ENCODE measurements at regions not wholly inside any gene's neighbourhood (a gene's known extent, or its start where the extent isn't known, plus 50 kb on each side); places are given as distances from the start of the nearest gene placed in this dataset.

DNA sequence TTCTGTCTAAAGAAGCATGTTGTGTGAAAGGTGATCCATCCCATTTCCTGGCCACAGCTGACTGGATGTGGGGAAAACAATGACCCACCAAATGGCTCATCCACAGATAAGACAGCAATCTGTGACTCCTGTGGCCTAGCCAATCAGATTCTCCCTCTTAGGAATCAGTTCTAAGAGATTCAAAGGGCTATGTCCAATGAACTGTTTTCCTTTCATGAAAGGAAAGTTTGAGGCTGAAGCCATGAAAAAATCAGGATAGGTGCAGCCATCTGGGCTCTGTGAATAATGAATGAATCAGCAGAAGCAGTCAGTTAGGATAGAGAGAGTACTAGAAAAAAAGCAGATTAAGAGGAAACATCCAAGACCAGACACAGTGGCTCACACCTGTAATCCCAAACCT, 164.7 kb downstream of the NRIP1 start:
- H3K4me1 Mint-ChIP-seq (ENCODE audit: low read depth, unreplicated experiment): no peaks in the 10 kb centered on the region
- H3K27ac Mint-ChIP-seq (ENCODE audit: unreplicated experiment): no peak overlapping the region
- no peaks in the 10 kb centered on the region for H3K36me3 Mint-ChIP-seq (ENCODE audit: insufficient read depth, unreplicated experiment)
- Histone ChIP-seq H3K36me3 (ENCODE audit: control insufficient read depth, insufficient read depth, low read length) (no peaks in the 10 kb centered on the region), H3K4me1 (peaks cover 4% of the 10 kb centered on the region; the same call in 1 of the 2 replicates), H3K9me3 (no peaks in the 10 kb centered on the region), H3K27me3 (replicated peaks; ENCODE audit: control insufficient read depth, insufficient read depth, low read length) (no peaks in the 10 kb centered on the region), H3K4me3 (ENCODE audit: low read depth, low read length) (no peak overlapping the region)
- BruUV-seq (replicated peaks): no TSS peak
- H3K4me3 Mint-ChIP-seq (ENCODE audit: unreplicated experiment): no peak overlapping the region
- no peaks in the 10 kb centered on the region for H3K27me3 Mint-ChIP-seq (ENCODE audit: insufficient read depth, unreplicated experiment)
- TF ChIP-seq, protein P1, sequence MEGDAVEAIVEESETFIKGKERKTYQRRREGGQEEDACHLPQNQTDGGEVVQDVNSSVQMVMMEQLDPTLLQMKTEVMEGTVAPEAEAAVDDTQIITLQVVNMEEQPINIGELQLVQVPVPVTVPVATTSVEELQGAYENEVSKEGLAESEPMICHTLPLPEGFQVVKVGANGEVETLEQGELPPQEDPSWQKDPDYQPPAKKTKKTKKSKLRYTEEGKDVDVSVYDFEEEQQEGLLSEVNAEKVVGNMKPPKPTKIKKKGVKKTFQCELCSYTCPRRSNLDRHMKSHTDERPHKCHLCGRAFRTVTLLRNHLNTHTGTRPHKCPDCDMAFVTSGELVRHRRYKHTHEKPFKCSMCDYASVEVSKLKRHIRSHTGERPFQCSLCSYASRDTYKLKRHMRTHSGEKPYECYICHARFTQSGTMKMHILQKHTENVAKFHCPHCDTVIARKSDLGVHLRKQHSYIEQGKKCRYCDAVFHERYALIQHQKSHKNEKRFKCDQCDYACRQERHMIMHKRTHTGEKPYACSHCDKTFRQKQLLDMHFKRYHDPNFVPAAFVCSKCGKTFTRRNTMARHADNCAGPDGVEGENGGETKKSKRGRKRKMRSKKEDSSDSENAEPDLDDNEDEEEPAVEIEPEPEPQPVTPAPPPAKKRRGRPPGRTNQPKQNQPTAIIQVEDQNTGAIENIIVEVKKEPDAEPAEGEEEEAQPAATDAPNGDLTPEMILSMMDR (IDR thresholded peaks at IDR 0.05; ENCODE audit: insufficient read depth in 1 of 2, low read depth in 1 of 2, low read length in 1 of 2, severe bottlenecking in 1 of 2, unreplicated experiment in 1 of 2): no peak
- H3K9me3 Mint-ChIP-seq (ENCODE audit: unreplicated experiment): peaks cover 8% of the 10 kb centered on the region
- intact Hi-C loops (cut with micrococcal nuclease; ENCODE audit: unreplicated experiment): no loop called here
- POLR2A ChIA-PET: no interaction called here
- CTCF ChIA-PET: no interaction called here
- no peak for DNase-seq

DNA sequence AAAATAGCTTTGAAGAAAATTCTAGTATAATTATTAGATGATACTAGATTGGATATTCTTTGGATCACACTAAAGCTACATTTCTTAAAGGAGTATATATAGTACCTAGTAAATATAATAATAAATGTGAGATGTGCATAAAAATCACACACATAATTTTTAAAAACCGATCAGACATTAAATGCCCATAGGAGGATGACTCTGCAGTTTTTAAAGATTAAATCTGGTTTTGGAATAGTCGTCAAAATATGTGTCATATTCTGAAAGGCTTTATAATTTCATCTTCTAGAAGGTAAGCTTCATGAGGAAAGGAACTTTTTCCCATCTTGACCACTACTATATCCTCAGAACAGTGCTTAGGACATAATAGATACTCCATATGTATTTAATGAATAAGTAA, 169.0 kb downstream of the NRIP1 start:
- no peaks in the 10 kb centered on the region for H3K27me3 Mint-ChIP-seq (ENCODE audit: insufficient read depth, unreplicated experiment)
- H3K27ac Mint-ChIP-seq (ENCODE audit: unreplicated experiment): no peak overlapping the region
- BruUV-seq (replicated peaks): no TSS peak
- H3K4me3 ChIP-seq (ENCODE audit: low read depth, low read length): no peak overlapping the region
- TF ChIP-seq, protein P1 (IDR thresholded peaks at IDR 0.05; ENCODE audit: insufficient read depth in 1 of 2, low read depth in 1 of 2, low read length in 1 of 2, severe bottlenecking in 1 of 2, unreplicated experiment in 1 of 2): no peak
- H3K9me3 Mint-ChIP-seq (ENCODE audit: unreplicated experiment): peaks cover 8% of the 10 kb centered on the region
- H3K9me3 ChIP-seq: no peaks in the 10 kb centered on the region
- ChIA-PET POLR2A (no interaction called here), CTCF (no interaction called here)
- no peaks in the 10 kb centered on the region for H3K36me3 Mint-ChIP-seq (ENCODE audit: insufficient read depth, unreplicated experiment)
- intact Hi-C loops (cut with micrococcal nuclease; ENCODE audit: unreplicated experiment): no loop called here
- H3K4me1 ChIP-seq: no peaks in the 10 kb centered on the region
- no peak for DNase-seq
- H3K36me3 ChIP-seq (ENCODE audit: control insufficient read depth, insufficient read depth, low read length): no peaks in the 10 kb centered on the region
- no peaks in the 10 kb centered on the region for H3K4me1 Mint-ChIP-seq (ENCODE audit: low read depth, unreplicated experiment)
- no peaks in the 10 kb centered on the region for H3K27me3 ChIP-seq (replicated peaks; ENCODE audit: control insufficient read depth, insufficient read depth, low read length)
- no peak overlapping the region for H3K4me3 Mint-ChIP-seq (ENCODE audit: unreplicated experiment)

DNA sequence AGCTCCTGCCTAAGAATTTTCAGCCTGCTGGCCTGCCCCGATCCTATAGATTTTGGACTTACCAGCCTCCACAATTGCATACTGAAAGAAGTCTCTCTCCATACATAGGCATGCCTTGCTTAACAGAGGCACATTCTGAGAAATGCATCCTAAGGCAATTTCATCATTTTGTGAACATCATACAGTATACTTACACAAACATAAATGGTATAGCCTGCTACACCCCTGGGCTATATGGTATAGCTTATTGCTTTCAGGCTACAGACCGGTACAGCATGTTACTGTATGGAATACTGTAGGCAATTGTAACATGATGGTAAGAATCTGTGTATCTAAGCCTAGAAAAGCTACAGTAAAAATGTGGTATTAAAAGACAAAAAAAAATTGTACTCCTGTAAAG, 174.7 kb downstream of the NRIP1 start:
- no peaks in the 10 kb centered on the region for H3K27me3 Mint-ChIP-seq (ENCODE audit: insufficient read depth, unreplicated experiment)
- Histone ChIP-seq H3K4me1 (peaks cover 33% of the 10 kb centered on the region), H3K9me3 (no peaks in the 10 kb centered on the region), H3K4me3 (ENCODE audit: low read depth, low read length) (no peak overlapping the region), H3K36me3 (ENCODE audit: control insufficient read depth, insufficient read depth, low read length) (no peaks in the 10 kb centered on the region), H3K27me3 (replicated peaks; ENCODE audit: control insufficient read depth, insufficient read depth, low read length) (no peaks in the 10 kb centered on the region)
- DNase-seq: no peak
- intact Hi-C loops (cut with micrococcal nuclease; ENCODE audit: unreplicated experiment): no loop called here
- POLR2A ChIA-PET: no interaction called here
- CTCF ChIA-PET: no interaction called here
- H3K9me3 Mint-ChIP-seq (ENCODE audit: unreplicated experiment): no peaks in the 10 kb centered on the region
- peaks cover 28% of the 10 kb centered on the region for H3K4me1 Mint-ChIP-seq (ENCODE audit: low read depth, unreplicated experiment)
- no TSS peak for BruUV-seq (replicated peaks)
- TF ChIP-seq, protein P1 (IDR thresholded peaks at IDR 0.05; ENCODE audit: insufficient read depth in 1 of 2, low read depth in 1 of 2, low read length in 1 of 2, severe bottlenecking in 1 of 2, unreplicated experiment in 1 of 2): no peak
- no peaks in the 10 kb centered on the region for H3K36me3 Mint-ChIP-seq (ENCODE audit: insufficient read depth, unreplicated experiment)
- no peak overlapping the region for H3K4me3 Mint-ChIP-seq (ENCODE audit: unreplicated experiment)
- H3K27ac Mint-ChIP-seq (ENCODE audit: unreplicated experiment): no peak overlapping the region

Data from Caco-2 (cell line).